ENCODE measurements at regions not wholly inside any gene's neighbourhood (a gene's known extent, or its start where the extent isn't known, plus 50 kb on each side); places are given as distances from the start of the nearest gene placed in this dataset.

GRCh38 chr11:69869311-69869939, 50.2 kb upstream of the FGF3 start:
- Mint-ChIP-seq H3K36me3 (no peaks in the 10 kb centered on the region), H3K4me3 (no peak overlapping the region), H3K27me3 (peaks cover 27% of the 10 kb centered on the region in 2 donors), H3K4me1 (no peaks in the 10 kb centered on the region), H3K27ac (no peak overlapping the region), H3K9me3 (peaks cover 0 to 14% (median 0%) of the 10 kb centered on the region in 3 donors)
- DNase-seq (peak in 1 of 35 experiments; percentile 15), ATAC-seq (replicated peaks in 1 of 4) (no peak)
- no peak overlapping the region for H3K27ac ChIP-seq (ENCODE audit: low read length)
- H3K4me3 ChIP-seq (ENCODE audit: control insufficient read depth in 1 of 2, extremely low read depth in 1 of 2, low read length in 1 of 2) = no peak overlapping the region
- CTCF ChIA-PET = no interaction called here
- POLR2A ChIA-PET = interaction anchor here in 1 of 2 donors (0.5 kb wide), 1 partner anchor 159 kb away, joined by 3 read pairs; no protein-coding TSS in a partner anchor
- no peaks in the 10 kb centered on the region for H3K36me3 ChIP-seq (ENCODE audit: control insufficient read depth in 2 of 2, extremely low read depth in 1 of 2, insufficient read depth in 1 of 2, low read length in 1 of 2)
- no peaks in the 10 kb centered on the region for H3K9me3 ChIP-seq
- H3K4me1 ChIP-seq (ENCODE audit: control insufficient read depth in 1 of 2, extremely low read depth in 1 of 2, insufficient read depth in 2 of 2, low read length in 2 of 2) = no peaks in the 10 kb centered on the region
- WGBS (ENCODE audit: insufficient coverage) = 66% methylated on average over 11 of the region's 13 CpGs
- H3K27me3 ChIP-seq (replicated peaks in 1 of 2; ENCODE audit: control insufficient read depth in 2 of 2, extremely low read depth in 1 of 2, insufficient read depth in 2 of 2, low read length in 1 of 2) = peaks cover 0 to 38% of the 10 kb centered on the region in 2 experiments

- ChIA-PET CTCF (no interaction called here), POLR2A (no interaction called here)
- no peak for ATAC-seq (replicated peaks in 1 of 4)
- no peak overlapping the region for H3K4me3 Mint-ChIP-seq
- peaks cover 23% of the 10 kb centered on the region in 2 donors for H3K27me3 Mint-ChIP-seq
- Histone ChIP-seq H3K9me3 (no peaks in the 10 kb centered on the region), H3K36me3 (ENCODE audit: control insufficient read depth in 2 of 2, extremely low read depth in 1 of 2, insufficient read depth in 1 of 2, low read length in 1 of 2) (no peaks in the 10 kb centered on the region), H3K4me1 (ENCODE audit: control insufficient read depth in 1 of 2, extremely low read depth in 1 of 2, insufficient read depth in 2 of 2, low read length in 2 of 2) (no peaks in the 10 kb centered on the region), H3K27ac (ENCODE audit: low read length) (no peak overlapping the region), H3K4me3 (ENCODE audit: control insufficient read depth in 1 of 2, extremely low read depth in 1 of 2, low read length in 1 of 2) (no peak overlapping the region), H3K27me3 (replicated peaks in 1 of 2; ENCODE audit: control insufficient read depth in 2 of 2, extremely low read depth in 1 of 2, insufficient read depth in 2 of 2, low read length in 1 of 2) (peaks cover 0 to 36% of the 10 kb centered on the region in 2 experiments)
- H3K4me1 Mint-ChIP-seq = no peaks in the 10 kb centered on the region
- DNase-seq = no peak
- H3K27ac Mint-ChIP-seq = no peak overlapping the region
- H3K9me3 Mint-ChIP-seq = peaks cover 0 to 14% (median 0%) of the 10 kb centered on the region in 3 donors
- no CpG with 5 or more reads among the region's 3 CpGs for WGBS (ENCODE audit: insufficient coverage)
- H3K36me3 Mint-ChIP-seq = no peaks in the 10 kb centered on the region
Observed at GRCh38 chr11:69870766-69871165, 51.5 kb upstream of the FGF3 start.

- ChIA-PET POLR2A (no interaction called here), CTCF (no interaction called here)
- Histone ChIP-seq H3K4me1 (ENCODE audit: control insufficient read depth in 1 of 2, extremely low read depth in 1 of 2, insufficient read depth in 2 of 2, low read length in 2 of 2) (no peaks in the 10 kb centered on the region), H3K36me3 (ENCODE audit: control insufficient read depth in 2 of 2, extremely low read depth in 1 of 2, insufficient read depth in 1 of 2, low read length in 1 of 2) (no peaks in the 10 kb centered on the region), H3K27me3 (replicated peaks in 1 of 2; ENCODE audit: control insufficient read depth in 2 of 2, extremely low read depth in 1 of 2, insufficient read depth in 2 of 2, low read length in 1 of 2) (peaks cover 0 to 26% of the 10 kb centered on the region in 2 experiments), H3K4me3 (ENCODE audit: control insufficient read depth in 1 of 2, extremely low read depth in 1 of 2, low read length in 1 of 2) (no peak overlapping the region), H3K9me3 (no peaks in the 10 kb centered on the region), H3K27ac (ENCODE audit: low read length) (no peak overlapping the region)
- peak in 1 of 35 experiments; percentile 15 for DNase-seq
- Mint-ChIP-seq H3K4me1 (no peaks in the 10 kb centered on the region), H3K9me3 (peaks cover 0 to 14% (median 0%) of the 10 kb centered on the region in 3 donors), H3K4me3 (no peak overlapping the region), H3K36me3 (no peaks in the 10 kb centered on the region), H3K27me3 (peaks cover 13 to 18% of the 10 kb centered on the region in 2 donors), H3K27ac (no peak overlapping the region)
- 85% methylated on average over 14 of the region's 15 CpGs for WGBS (ENCODE audit: insufficient coverage)
- no peak for ATAC-seq (replicated peaks in 1 of 4)
Observed at GRCh38 chr11:69873166-69874077, 54.2 kb upstream of the FGF3 start.

GRCh38 chr11:69874178-69874983, 55.2 kb upstream of the FGF3 start:
- H3K36me3 ChIP-seq (ENCODE audit: control insufficient read depth in 2 of 2, extremely low read depth in 1 of 2, insufficient read depth in 1 of 2, low read length in 1 of 2) = no peaks in the 10 kb centered on the region
- H3K27me3 ChIP-seq (replicated peaks in 1 of 2; ENCODE audit: control insufficient read depth in 2 of 2, extremely low read depth in 1 of 2, insufficient read depth in 2 of 2, low read length in 1 of 2) = peaks cover 0 to 19% of the 10 kb centered on the region in 2 experiments
- no peaks in the 10 kb centered on the region for H3K4me1 Mint-ChIP-seq
- no peaks in the 10 kb centered on the region for H3K4me1 ChIP-seq (ENCODE audit: control insufficient read depth in 1 of 2, extremely low read depth in 1 of 2, insufficient read depth in 2 of 2, low read length in 2 of 2)
- H3K9me3 ChIP-seq = no peaks in the 10 kb centered on the region
- peaks cover 0 to 14% (median 0%) of the 10 kb centered on the region in 3 donors for H3K9me3 Mint-ChIP-seq
- H3K36me3 Mint-ChIP-seq = no peaks in the 10 kb centered on the region
- H3K27ac Mint-ChIP-seq = no peak overlapping the region
- no peak overlapping the region for H3K4me3 ChIP-seq (ENCODE audit: control insufficient read depth in 1 of 2, extremely low read depth in 1 of 2, low read length in 1 of 2)
- POLR2A ChIA-PET = no interaction called here
- no peak overlapping the region for H3K27ac ChIP-seq (ENCODE audit: low read length)
- no peak overlapping the region for H3K4me3 Mint-ChIP-seq
- ATAC-seq (replicated peaks in 1 of 4) = no peak
- 85% methylated on average over 15 of the region's 22 CpGs for WGBS (ENCODE audit: insufficient coverage)
- CTCF ChIA-PET = no interaction called here
- peak in 1 of 35 experiments; percentile 18 for DNase-seq
- peaks cover 7 to 15% of the 10 kb centered on the region in 2 donors for H3K27me3 Mint-ChIP-seq

- WGBS (ENCODE audit: insufficient coverage) = 73% methylated on average over 11 of the region's 21 CpGs
- Histone ChIP-seq H3K9me3 (no peaks in the 10 kb centered on the region), H3K4me1 (ENCODE audit: control insufficient read depth in 1 of 2, extremely low read depth in 1 of 2, insufficient read depth in 2 of 2, low read length in 2 of 2) (no peaks in the 10 kb centered on the region), H3K27me3 (replicated peaks in 1 of 2; ENCODE audit: control insufficient read depth in 2 of 2, extremely low read depth in 1 of 2, insufficient read depth in 2 of 2, low read length in 1 of 2) (peaks cover 0 to 24% of the 10 kb centered on the region in 2 experiments), H3K36me3 (ENCODE audit: control insufficient read depth in 2 of 2, extremely low read depth in 1 of 2, insufficient read depth in 1 of 2, low read length in 1 of 2) (no peaks in the 10 kb centered on the region), H3K4me3 (ENCODE audit: control insufficient read depth in 1 of 2, extremely low read depth in 1 of 2, low read length in 1 of 2) (no peak overlapping the region), H3K27ac (ENCODE audit: low read length) (no peak overlapping the region)
- Mint-ChIP-seq H3K9me3 (peaks cover 0 to 14% (median 0%) of the 10 kb centered on the region in 3 donors), H3K4me1 (no peaks in the 10 kb centered on the region), H3K4me3 (no peak overlapping the region), H3K36me3 (no peaks in the 10 kb centered on the region), H3K27ac (no peak overlapping the region), H3K27me3 (peaks cover 6 to 15% of the 10 kb centered on the region in 2 donors)
- no peak for ATAC-seq (replicated peaks in 1 of 4)
- POLR2A ChIA-PET = no interaction called here
- CTCF ChIA-PET = no interaction called here
- peak in 1 of 35 experiments; percentile 13 for DNase-seq
Observed at GRCh38 chr11:69874984-69875624, 55.9 kb upstream of the FGF3 start.

GRCh38 chr11:69876013-69876412, 56.8 kb upstream of the FGF3 start:
- H3K27me3 Mint-ChIP-seq = peaks cover 10 to 14% of the 10 kb centered on the region in 2 donors
- 75% methylated on average over 8 of the region's 10 CpGs for WGBS (ENCODE audit: insufficient coverage)

More at GRCh38 chr11:69876013-69876412, 56.8 kb upstream of the FGF3 start:
- Mint-ChIP-seq H3K4me1 (no peaks in the 10 kb centered on the region), H3K4me3 (no peak overlapping the region), H3K36me3 (no peaks in the 10 kb centered on the region), H3K9me3 (peaks cover 0 to 13% (median 0%) of the 10 kb centered on the region in 3 donors), H3K27ac (no peak overlapping the region)
- Histone ChIP-seq H3K27me3 (replicated peaks in 1 of 2; ENCODE audit: control insufficient read depth in 2 of 2, extremely low read depth in 1 of 2, insufficient read depth in 2 of 2, low read length in 1 of 2) (peaks cover 0 to 28% of the 10 kb centered on the region in 2 experiments), H3K36me3 (ENCODE audit: control insufficient read depth in 2 of 2, extremely low read depth in 1 of 2, insufficient read depth in 1 of 2, low read length in 1 of 2) (no peaks in the 10 kb centered on the region), H3K4me3 (ENCODE audit: control insufficient read depth in 1 of 2, extremely low read depth in 1 of 2, low read length in 1 of 2) (no peak overlapping the region), H3K4me1 (ENCODE audit: control insufficient read depth in 1 of 2, extremely low read depth in 1 of 2, insufficient read depth in 2 of 2, low read length in 2 of 2) (no peaks in the 10 kb centered on the region), H3K27ac (ENCODE audit: low read length) (no peak overlapping the region), H3K9me3 (no peaks in the 10 kb centered on the region)
- ChIA-PET CTCF (no interaction called here), POLR2A (no interaction called here)
- DNase-seq = peak in 1 of 35 experiments; percentile 8
- ATAC-seq (replicated peaks in 1 of 4) = no peak
